ENCODE measurements at regions not wholly inside any gene's neighbourhood (a gene's known extent, or its start where the extent isn't known, plus 50 kb on each side); places are given as distances from the start of the nearest gene placed in this dataset.
"Not testable (repeated sequence)": the region's sequence is repeated elsewhere in the genome, so short reads cannot be mapped to it uniquely, and the experiment has no call there.

DNA sequence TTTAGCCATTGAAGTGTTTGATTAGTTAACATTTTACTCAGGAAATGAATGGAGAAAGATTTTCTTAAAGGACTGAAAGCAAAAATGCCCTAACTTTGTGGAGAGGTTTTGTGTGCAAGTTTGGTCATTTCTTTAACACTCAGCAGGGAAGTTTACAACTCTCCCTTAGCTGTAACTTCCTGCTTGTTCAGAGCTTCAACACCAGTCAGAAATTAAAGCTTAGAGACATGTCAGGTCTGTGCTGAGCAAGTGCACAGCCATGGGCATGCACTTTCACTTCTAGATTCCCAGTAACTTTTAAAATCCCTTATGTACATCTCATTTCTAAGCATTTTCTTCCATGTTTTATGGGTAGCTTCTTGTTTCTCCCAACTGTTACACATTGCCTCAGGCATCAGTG lies 326.0 kb downstream of the ACTRT1 start:
- Histone ChIP-seq H3K27ac (no peak overlapping the region), H3K9me3 (no peaks in the 10 kb centered on the region), H3K27me3 (no peaks in the 10 kb centered on the region), H3K4me3 (no peak overlapping the region), H3K4me1 (no peaks in the 10 kb centered on the region), H3K36me3 (no peaks in the 10 kb centered on the region)
- DNase-seq: no peak
- ATAC-seq: no peak
- TF ChIP-seq, protein P1, sequence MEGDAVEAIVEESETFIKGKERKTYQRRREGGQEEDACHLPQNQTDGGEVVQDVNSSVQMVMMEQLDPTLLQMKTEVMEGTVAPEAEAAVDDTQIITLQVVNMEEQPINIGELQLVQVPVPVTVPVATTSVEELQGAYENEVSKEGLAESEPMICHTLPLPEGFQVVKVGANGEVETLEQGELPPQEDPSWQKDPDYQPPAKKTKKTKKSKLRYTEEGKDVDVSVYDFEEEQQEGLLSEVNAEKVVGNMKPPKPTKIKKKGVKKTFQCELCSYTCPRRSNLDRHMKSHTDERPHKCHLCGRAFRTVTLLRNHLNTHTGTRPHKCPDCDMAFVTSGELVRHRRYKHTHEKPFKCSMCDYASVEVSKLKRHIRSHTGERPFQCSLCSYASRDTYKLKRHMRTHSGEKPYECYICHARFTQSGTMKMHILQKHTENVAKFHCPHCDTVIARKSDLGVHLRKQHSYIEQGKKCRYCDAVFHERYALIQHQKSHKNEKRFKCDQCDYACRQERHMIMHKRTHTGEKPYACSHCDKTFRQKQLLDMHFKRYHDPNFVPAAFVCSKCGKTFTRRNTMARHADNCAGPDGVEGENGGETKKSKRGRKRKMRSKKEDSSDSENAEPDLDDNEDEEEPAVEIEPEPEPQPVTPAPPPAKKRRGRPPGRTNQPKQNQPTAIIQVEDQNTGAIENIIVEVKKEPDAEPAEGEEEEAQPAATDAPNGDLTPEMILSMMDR (IDR thresholded peaks at IDR 0.05): no peak
- intact Hi-C loops (cut with DNase I): no loop called here

DNA sequence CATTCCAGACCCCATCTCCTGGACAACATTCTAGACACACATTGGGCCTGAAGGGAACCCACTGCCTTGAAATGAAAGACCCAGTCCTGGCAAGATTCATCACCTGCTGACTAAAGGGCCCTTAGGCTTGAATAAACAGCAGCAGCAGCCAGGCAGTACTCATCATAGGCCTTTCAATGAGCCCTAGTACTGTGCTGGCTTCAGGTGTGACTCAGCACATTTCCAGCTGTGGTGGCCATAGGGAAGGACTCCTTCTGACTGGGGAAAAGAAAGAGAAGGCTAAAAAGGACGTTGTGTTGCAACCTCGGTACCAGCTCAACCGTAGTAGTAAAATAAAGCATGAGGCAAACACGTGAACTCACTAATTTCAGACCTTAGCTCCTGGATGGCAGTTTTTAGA lies 344.0 kb downstream of the ACTRT1 start:
- H3K27ac ChIP-seq: no peak overlapping the region
- intact Hi-C loops (cut with DNase I): no loop called here
- no peak overlapping the region for H3K4me3 ChIP-seq
- TF ChIP-seq, protein P1 (IDR thresholded peaks at IDR 0.05): no peak
- DNase-seq: no peak
- no peak for ATAC-seq
- H3K9me3 ChIP-seq: no peaks in the 10 kb centered on the region
- no peaks in the 10 kb centered on the region for H3K27me3 ChIP-seq
- 65 to 73% methylated on average over 4 of the region's 4 CpGs for WGBS, 2 donors
- H3K36me3 ChIP-seq: no peaks in the 10 kb centered on the region
- H3K4me1 ChIP-seq: no peaks in the 10 kb centered on the region

DNA sequence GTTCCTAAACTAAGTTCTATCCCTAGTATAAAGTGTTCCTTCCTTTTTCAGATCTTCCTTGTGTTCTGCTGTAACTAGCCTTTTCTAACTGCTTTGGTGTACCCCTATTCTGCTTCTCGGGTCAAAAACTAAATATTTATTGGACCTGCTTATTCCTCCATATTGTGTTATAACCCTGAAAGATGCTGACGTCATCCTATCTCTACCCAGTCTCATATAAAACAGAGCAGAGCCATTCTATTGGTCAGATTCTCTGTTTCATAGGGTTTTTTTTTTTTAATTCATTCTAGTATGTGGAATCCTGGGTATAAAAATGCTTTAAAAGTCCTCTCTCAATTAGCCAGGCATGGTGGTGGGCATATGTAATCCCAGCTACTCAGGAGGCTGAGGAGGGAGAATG lies 349.7 kb downstream of the ACTRT1 start:
- TF ChIP-seq, protein P1 (IDR thresholded peaks at IDR 0.05): no peak
- DNase-seq (no peak), ATAC-seq (no peak)
- intact Hi-C loops (cut with DNase I): no loop called here
- 67 to 77% methylated on average over 2 of the region's 2 CpGs for WGBS, 2 donors
- Histone ChIP-seq H3K4me1 (no peaks in the 10 kb centered on the region), H3K4me3 (no peak overlapping the region), H3K27ac (no peak overlapping the region), H3K36me3 (no peaks in the 10 kb centered on the region), H3K9me3 (no peaks in the 10 kb centered on the region), H3K27me3 (no peaks in the 10 kb centered on the region)

DNA sequence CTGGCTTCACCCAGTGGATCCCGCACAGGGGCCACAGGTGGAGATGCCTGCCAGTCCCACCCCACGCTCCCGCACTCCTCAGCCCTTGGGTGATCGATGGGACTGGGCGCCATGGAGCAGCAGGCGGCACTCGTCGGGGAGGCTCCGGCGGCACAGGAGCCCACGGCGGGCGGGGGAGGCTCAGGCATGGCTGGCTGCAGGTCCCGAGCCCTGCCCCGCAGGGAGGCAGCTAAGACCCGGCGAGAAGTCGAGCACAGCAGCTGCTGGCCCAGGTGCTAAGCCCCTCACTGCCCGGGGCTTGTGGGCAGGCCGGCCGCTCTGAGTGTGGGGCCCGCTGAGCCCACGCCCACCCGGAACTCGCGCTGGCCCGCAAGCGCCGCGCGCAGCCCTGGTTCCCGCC lies 389.3 kb downstream of the ACTRT1 start:
- H3K27me3 ChIP-seq; H3K36me3 ChIP-seq; H3K27ac ChIP-seq; H3K4me1 ChIP-seq; ATAC-seq; DNase-seq; H3K9me3 ChIP-seq; intact Hi-C loops (cut with DNase I); H3K4me3 ChIP-seq: not testable (repeated sequence)
- 94 to 96% methylated on average over 16 to 31 of the region's 32 CpGs for WGBS, 2 donors

DNA sequence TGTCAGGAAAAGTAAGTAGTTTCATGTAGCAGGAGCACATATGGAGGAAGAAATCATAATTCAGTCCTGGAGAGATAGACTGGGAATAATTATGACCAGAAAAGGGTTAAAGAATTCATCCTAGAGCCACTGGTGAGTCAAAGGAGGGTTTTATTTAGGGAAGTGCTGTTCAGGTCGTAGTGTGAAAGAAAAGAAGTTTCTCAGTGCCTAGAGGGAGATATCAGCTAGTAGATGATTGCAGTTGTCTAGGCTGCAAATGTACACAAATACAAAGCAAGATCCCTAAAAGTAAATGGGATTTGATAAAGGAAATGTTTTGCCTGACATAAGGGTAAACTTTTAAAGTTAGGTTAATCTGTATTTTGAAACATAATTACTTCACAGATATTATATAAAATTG lies 403.2 kb downstream of the ACTRT1 start:
- Histone ChIP-seq H3K27ac (no peak overlapping the region), H3K27me3 (no peaks in the 10 kb centered on the region), H3K9me3 (peaks cover 0 to 3% (median 0%) of the 10 kb centered on the region in 11 donors), H3K4me3 (no peak overlapping the region), H3K36me3 (no peaks in the 10 kb centered on the region), H3K4me1 (no peaks in the 10 kb centered on the region)
- intact Hi-C loops (cut with DNase I): no loop called here
- ATAC-seq (peak in 1 of 8 donors; percentile 59), DNase-seq (no peak)
- TF ChIP-seq, protein P1 (IDR thresholded peaks at IDR 0.05): no peak
- WGBS, 2 donors: 0 to 3% methylated on average over 1 of the region's 1 CpG

Data from heart right ventricle (tissue), 16 donors.